ENCODE measurements at regions not wholly inside any gene's neighbourhood (a gene's known extent, or its start where the extent isn't known, plus 50 kb on each side); places are given as distances from the start of the nearest gene placed in this dataset.

DNA sequence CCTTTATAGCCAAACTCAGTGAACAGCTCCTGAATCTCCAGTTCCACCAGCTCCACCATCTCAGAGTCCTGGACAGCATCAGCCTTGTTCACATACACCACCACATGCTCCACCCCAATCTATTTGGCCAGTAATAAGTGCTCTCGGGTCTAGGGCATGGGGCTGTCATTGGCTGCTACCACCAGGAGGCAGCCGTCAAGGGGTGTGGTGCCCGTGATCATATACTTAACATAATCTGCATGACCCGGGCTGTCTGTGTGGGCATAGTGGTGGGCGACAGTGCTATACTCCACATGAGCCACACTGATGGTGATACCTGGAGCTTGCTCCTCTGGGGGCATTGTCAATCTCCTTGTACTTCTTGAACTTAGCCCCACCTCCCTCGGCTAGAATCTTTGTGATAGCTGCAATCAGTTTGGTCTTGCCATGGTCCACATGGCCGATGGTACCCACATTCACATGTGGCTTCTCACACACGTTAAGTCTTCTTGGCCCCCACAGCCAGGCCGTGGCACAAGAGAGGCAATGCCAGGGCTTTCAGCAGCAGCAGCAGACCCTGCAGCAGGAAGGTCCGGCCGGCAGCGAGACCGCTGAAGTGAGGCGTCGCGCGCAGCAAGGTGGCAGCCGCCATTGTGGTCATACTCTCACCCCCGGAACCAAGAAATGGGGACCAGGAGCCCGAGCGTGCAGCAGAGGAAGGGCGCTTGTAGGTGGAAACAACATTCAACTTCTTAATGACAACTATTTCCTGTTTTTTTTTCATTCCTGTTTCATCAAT, 210.3 kb upstream of the WSB1 start:
- Histone ChIP-seq H3K9me3 (no peaks in the 10 kb centered on the region), H3K4me3 (no peak overlapping the region), H3K36me3 (no peaks in the 10 kb centered on the region), H3K27me3 (no peaks in the 10 kb centered on the region), H3K27ac (no peak overlapping the region), H3K4me1 (no peaks in the 10 kb centered on the region)
- intact Hi-C loops (cut with DNase I): no loop called here
- DNase-seq: no peak
- TF ChIP-seq, protein P1, sequence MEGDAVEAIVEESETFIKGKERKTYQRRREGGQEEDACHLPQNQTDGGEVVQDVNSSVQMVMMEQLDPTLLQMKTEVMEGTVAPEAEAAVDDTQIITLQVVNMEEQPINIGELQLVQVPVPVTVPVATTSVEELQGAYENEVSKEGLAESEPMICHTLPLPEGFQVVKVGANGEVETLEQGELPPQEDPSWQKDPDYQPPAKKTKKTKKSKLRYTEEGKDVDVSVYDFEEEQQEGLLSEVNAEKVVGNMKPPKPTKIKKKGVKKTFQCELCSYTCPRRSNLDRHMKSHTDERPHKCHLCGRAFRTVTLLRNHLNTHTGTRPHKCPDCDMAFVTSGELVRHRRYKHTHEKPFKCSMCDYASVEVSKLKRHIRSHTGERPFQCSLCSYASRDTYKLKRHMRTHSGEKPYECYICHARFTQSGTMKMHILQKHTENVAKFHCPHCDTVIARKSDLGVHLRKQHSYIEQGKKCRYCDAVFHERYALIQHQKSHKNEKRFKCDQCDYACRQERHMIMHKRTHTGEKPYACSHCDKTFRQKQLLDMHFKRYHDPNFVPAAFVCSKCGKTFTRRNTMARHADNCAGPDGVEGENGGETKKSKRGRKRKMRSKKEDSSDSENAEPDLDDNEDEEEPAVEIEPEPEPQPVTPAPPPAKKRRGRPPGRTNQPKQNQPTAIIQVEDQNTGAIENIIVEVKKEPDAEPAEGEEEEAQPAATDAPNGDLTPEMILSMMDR (IDR thresholded peaks at IDR 0.05): no peak
- TF ChIP-seq EP300 (IDR thresholded peaks at IDR 0.05): no peak
- no peak for TF ChIP-seq POLR2AphosphoS5 (IDR thresholded peaks at IDR 0.05)
- no peak for TF ChIP-seq POLR2A (IDR thresholded peaks at IDR 0.05)
- WGBS, 2 donors: 87% methylated on average over 22 of the region's 22 CpGs

DNA sequence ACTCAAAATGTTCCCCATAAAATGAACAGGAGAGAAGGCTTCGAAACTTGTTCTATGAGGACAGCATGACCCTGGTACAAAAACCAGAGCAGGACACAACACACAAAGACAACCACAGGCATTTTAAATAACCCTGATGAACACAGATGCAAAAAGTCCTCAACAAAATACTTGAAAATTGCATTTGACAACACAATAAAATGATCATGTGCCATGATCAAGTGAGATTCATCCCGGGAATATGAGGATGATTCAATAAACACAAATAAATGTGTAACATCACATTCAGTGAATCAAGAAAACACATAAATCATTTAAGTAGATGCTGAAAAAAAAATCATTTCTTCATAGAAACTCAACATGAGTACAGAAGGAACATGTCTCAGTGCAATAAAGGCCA, 208.4 kb upstream of the WSB1 start:
- H3K4me3 ChIP-seq: no peak overlapping the region
- H3K36me3 ChIP-seq: no peaks in the 10 kb centered on the region
- TF ChIP-seq, protein P1 (IDR thresholded peaks at IDR 0.05): no peak
- TF ChIP-seq POLR2AphosphoS5 (IDR thresholded peaks at IDR 0.05): no peak
- no peak for TF ChIP-seq POLR2A (IDR thresholded peaks at IDR 0.05)
- TF ChIP-seq EP300 (IDR thresholded peaks at IDR 0.05): no peak
- WGBS, 2 donors: 63% methylated on average over 2 of the region's 2 CpGs
- H3K27ac ChIP-seq: no peak overlapping the region
- H3K9me3 ChIP-seq: no peaks in the 10 kb centered on the region
- no peaks in the 10 kb centered on the region for H3K4me1 ChIP-seq
- intact Hi-C loops (cut with DNase I): no loop called here
- no peaks in the 10 kb centered on the region for H3K27me3 ChIP-seq
- no peak for DNase-seq

GRCh38 chr17:27086526-27086925, 207.4 kb upstream of the WSB1 start:
- no peaks in the 10 kb centered on the region for H3K4me1 ChIP-seq
- H3K36me3 ChIP-seq: no peaks in the 10 kb centered on the region
- TF ChIP-seq EP300 (IDR thresholded peaks at IDR 0.05) (no peak), POLR2A (IDR thresholded peaks at IDR 0.05) (no peak), POLR2AphosphoS5 (IDR thresholded peaks at IDR 0.05) (no peak)
- TF ChIP-seq, protein P1 (IDR thresholded peaks at IDR 0.05): no peak
- intact Hi-C loops (cut with DNase I): no loop called here
- 74 to 80% methylated on average over 4 of the region's 4 CpGs for WGBS, 2 donors
- H3K27ac ChIP-seq: no peak overlapping the region
- no peaks in the 10 kb centered on the region for H3K9me3 ChIP-seq
- no peaks in the 10 kb centered on the region for H3K27me3 ChIP-seq
- no peak overlapping the region for H3K4me3 ChIP-seq
- DNase-seq: no peak

- intact Hi-C loops (cut with DNase I): no loop called here
- H3K4me3 ChIP-seq: no peak overlapping the region
- WGBS, 2 donors: 68 to 77% methylated on average over 5 of the region's 5 CpGs
- no peaks in the 10 kb centered on the region for H3K27me3 ChIP-seq
- no peaks in the 10 kb centered on the region for H3K4me1 ChIP-seq
- no peak for TF ChIP-seq POLR2AphosphoS5 (IDR thresholded peaks at IDR 0.05)
- TF ChIP-seq, protein P1 (IDR thresholded peaks at IDR 0.05): no peak
- no peak for TF ChIP-seq EP300 (IDR thresholded peaks at IDR 0.05)
- TF ChIP-seq POLR2A (IDR thresholded peaks at IDR 0.05): no peak
- H3K9me3 ChIP-seq: no peaks in the 10 kb centered on the region
- no peaks in the 10 kb centered on the region for H3K36me3 ChIP-seq
- H3K27ac ChIP-seq: no peak overlapping the region
- no peak for DNase-seq
Observed at GRCh38 chr17:27087935-27088766, 205.8 kb upstream of the WSB1 start.

All from sigmoid colon (tissue), 6 donors.